ENCODE measurements at regions not wholly inside any gene's neighbourhood (a gene's known extent, or its start where the extent isn't known, plus 50 kb on each side); places are given as distances from the start of the nearest gene placed in this dataset.

- Histone ChIP-seq H3K36me3 (ENCODE audit: control insufficient read depth, insufficient read depth, low read length) (no peaks in the 10 kb centered on the region), H3K27ac (ENCODE audit: insufficient read depth, low read length, poor library complexity, severe bottlenecking) (no peak overlapping the region)
- no peak for DNase-seq
Measured at GRCh38 chr6:139904568-139904967, 530.1 kb upstream of the CITED2 start.

GRCh38 chr6:139904158-139904533 lies 529.7 kb upstream of the CITED2 start:
- Histone ChIP-seq H3K27ac (ENCODE audit: insufficient read depth, low read length, poor library complexity, severe bottlenecking) (no peak overlapping the region), H3K9me3 (ENCODE audit: control insufficient read depth, low read length) (no peaks in the 10 kb centered on the region), H3K4me3 (ENCODE audit: insufficient read depth, low read depth, low read length, poor library complexity, severe bottlenecking) (no peak overlapping the region), H3K4me1 (ENCODE audit: control insufficient read depth, insufficient read depth, low read length, poor library complexity, severe bottlenecking) (no peaks in the 10 kb centered on the region), H3K27me3 (replicated peaks; ENCODE audit: control insufficient read depth, insufficient read depth, low read length, poor library complexity, severe bottlenecking) (no peaks in the 10 kb centered on the region), H3K36me3 (ENCODE audit: control insufficient read depth, insufficient read depth, low read length) (no peaks in the 10 kb centered on the region)
- no peak for DNase-seq

More at GRCh38 chr6:139904568-139904967, 530.1 kb upstream of the CITED2 start:
- H3K4me3 ChIP-seq (ENCODE audit: insufficient read depth, low read depth, low read length, poor library complexity, severe bottlenecking) = no peak overlapping the region
- no peaks in the 10 kb centered on the region for H3K9me3 ChIP-seq (ENCODE audit: control insufficient read depth, low read length)
- H3K4me1 ChIP-seq (ENCODE audit: control insufficient read depth, insufficient read depth, low read length, poor library complexity, severe bottlenecking) = no peaks in the 10 kb centered on the region
- no peaks in the 10 kb centered on the region for H3K27me3 ChIP-seq (replicated peaks; ENCODE audit: control insufficient read depth, insufficient read depth, low read length, poor library complexity, severe bottlenecking)

- no peaks in the 10 kb centered on the region for H3K36me3 ChIP-seq (ENCODE audit: control insufficient read depth, insufficient read depth, low read length)
- DNase-seq = no peak
- no peaks in the 10 kb centered on the region for H3K9me3 ChIP-seq (ENCODE audit: control insufficient read depth, low read length)
- no peaks in the 10 kb centered on the region for H3K4me1 ChIP-seq (ENCODE audit: control insufficient read depth, insufficient read depth, low read length, poor library complexity, severe bottlenecking)
- no peak overlapping the region for H3K27ac ChIP-seq (ENCODE audit: insufficient read depth, low read length, poor library complexity, severe bottlenecking)
- H3K27me3 ChIP-seq (replicated peaks; ENCODE audit: control insufficient read depth, insufficient read depth, low read length, poor library complexity, severe bottlenecking) = no peaks in the 10 kb centered on the region
- H3K4me3 ChIP-seq (ENCODE audit: insufficient read depth, low read depth, low read length, poor library complexity, severe bottlenecking) = no peak overlapping the region
Measured at GRCh38 chr6:139903411-139904157, 529.1 kb upstream of the CITED2 start.

GRCh38 chr6:139895205-139895793 lies 520.9 kb upstream of the CITED2 start:
- no peak overlapping the region for H3K4me3 ChIP-seq (ENCODE audit: insufficient read depth, low read depth, low read length, poor library complexity, severe bottlenecking)
- no peak overlapping the region for H3K27ac ChIP-seq (ENCODE audit: insufficient read depth, low read length, poor library complexity, severe bottlenecking)
- H3K9me3 ChIP-seq (ENCODE audit: control insufficient read depth, low read length) = no peaks in the 10 kb centered on the region
- no peaks in the 10 kb centered on the region for H3K4me1 ChIP-seq (ENCODE audit: control insufficient read depth, insufficient read depth, low read length, poor library complexity, severe bottlenecking)
- DNase-seq = no peak
- H3K27me3 ChIP-seq (replicated peaks; ENCODE audit: control insufficient read depth, insufficient read depth, low read length, poor library complexity, severe bottlenecking) = no peaks in the 10 kb centered on the region
- no peaks in the 10 kb centered on the region for H3K36me3 ChIP-seq (ENCODE audit: control insufficient read depth, insufficient read depth, low read length)

GRCh38 chr6:139894271-139894670 lies 519.8 kb upstream of the CITED2 start:
- H3K27me3 ChIP-seq (replicated peaks; ENCODE audit: control insufficient read depth, insufficient read depth, low read length, poor library complexity, severe bottlenecking) = no peaks in the 10 kb centered on the region
- H3K9me3 ChIP-seq (ENCODE audit: control insufficient read depth, low read length) = no peaks in the 10 kb centered on the region
- no peak overlapping the region for H3K27ac ChIP-seq (ENCODE audit: insufficient read depth, low read length, poor library complexity, severe bottlenecking)
- no peak for DNase-seq
- no peak overlapping the region for H3K4me3 ChIP-seq (ENCODE audit: insufficient read depth, low read depth, low read length, poor library complexity, severe bottlenecking)
- no peaks in the 10 kb centered on the region for H3K4me1 ChIP-seq (ENCODE audit: control insufficient read depth, insufficient read depth, low read length, poor library complexity, severe bottlenecking)
- no peaks in the 10 kb centered on the region for H3K36me3 ChIP-seq (ENCODE audit: control insufficient read depth, insufficient read depth, low read length)

GRCh38 chr6:139891471-139891870 lies 517.0 kb upstream of the CITED2 start:
- Histone ChIP-seq H3K27ac (ENCODE audit: insufficient read depth, low read length, poor library complexity, severe bottlenecking) (no peak overlapping the region), H3K4me1 (ENCODE audit: control insufficient read depth, insufficient read depth, low read length, poor library complexity, severe bottlenecking) (no peaks in the 10 kb centered on the region), H3K36me3 (ENCODE audit: control insufficient read depth, insufficient read depth, low read length) (no peaks in the 10 kb centered on the region), H3K9me3 (ENCODE audit: control insufficient read depth, low read length) (no peaks in the 10 kb centered on the region), H3K4me3 (ENCODE audit: insufficient read depth, low read depth, low read length, poor library complexity, severe bottlenecking) (no peak overlapping the region), H3K27me3 (replicated peaks; ENCODE audit: control insufficient read depth, insufficient read depth, low read length, poor library complexity, severe bottlenecking) (no peaks in the 10 kb centered on the region)
- DNase-seq = no peak

GRCh38 chr6:139888681-139889122 lies 514.3 kb upstream of the CITED2 start:
- Histone ChIP-seq H3K9me3 (ENCODE audit: control insufficient read depth, low read length) (no peaks in the 10 kb centered on the region), H3K27ac (ENCODE audit: insufficient read depth, low read length, poor library complexity, severe bottlenecking) (no peak overlapping the region), H3K4me1 (ENCODE audit: control insufficient read depth, insufficient read depth, low read length, poor library complexity, severe bottlenecking) (no peaks in the 10 kb centered on the region), H3K27me3 (replicated peaks; ENCODE audit: control insufficient read depth, insufficient read depth, low read length, poor library complexity, severe bottlenecking) (no peaks in the 10 kb centered on the region), H3K36me3 (ENCODE audit: control insufficient read depth, insufficient read depth, low read length) (no peaks in the 10 kb centered on the region), H3K4me3 (ENCODE audit: insufficient read depth, low read depth, low read length, poor library complexity, severe bottlenecking) (no peak overlapping the region)
- no peak for DNase-seq

- Histone ChIP-seq H3K27ac (ENCODE audit: insufficient read depth, low read length, poor library complexity, severe bottlenecking) (no peak overlapping the region), H3K36me3 (ENCODE audit: control insufficient read depth, insufficient read depth, low read length) (no peaks in the 10 kb centered on the region)
Measured at GRCh38 chr6:139887275-139887674, 512.8 kb upstream of the CITED2 start.

GRCh38 chr6:139886396-139886795 lies 511.9 kb upstream of the CITED2 start:
- H3K4me1 ChIP-seq (ENCODE audit: control insufficient read depth, insufficient read depth, low read length, poor library complexity, severe bottlenecking) = no peaks in the 10 kb centered on the region

More at GRCh38 chr6:139887275-139887674, 512.8 kb upstream of the CITED2 start:
- no peak for DNase-seq
- Histone ChIP-seq H3K27me3 (replicated peaks; ENCODE audit: control insufficient read depth, insufficient read depth, low read length, poor library complexity, severe bottlenecking) (no peaks in the 10 kb centered on the region), H3K9me3 (ENCODE audit: control insufficient read depth, low read length) (no peaks in the 10 kb centered on the region), H3K4me1 (ENCODE audit: control insufficient read depth, insufficient read depth, low read length, poor library complexity, severe bottlenecking) (no peaks in the 10 kb centered on the region), H3K4me3 (ENCODE audit: insufficient read depth, low read depth, low read length, poor library complexity, severe bottlenecking) (no peak overlapping the region)

GRCh38 chr6:139885909-139886308 lies 511.5 kb upstream of the CITED2 start:
- no peaks in the 10 kb centered on the region for H3K4me1 ChIP-seq (ENCODE audit: control insufficient read depth, insufficient read depth, low read length, poor library complexity, severe bottlenecking)
- no peaks in the 10 kb centered on the region for H3K9me3 ChIP-seq (ENCODE audit: control insufficient read depth, low read length)
- no peak for DNase-seq
- H3K4me3 ChIP-seq (ENCODE audit: insufficient read depth, low read depth, low read length, poor library complexity, severe bottlenecking) = no peak overlapping the region
- H3K27me3 ChIP-seq (replicated peaks; ENCODE audit: control insufficient read depth, insufficient read depth, low read length, poor library complexity, severe bottlenecking) = no peaks in the 10 kb centered on the region
- no peaks in the 10 kb centered on the region for H3K36me3 ChIP-seq (ENCODE audit: control insufficient read depth, insufficient read depth, low read length)
- H3K27ac ChIP-seq (ENCODE audit: insufficient read depth, low read length, poor library complexity, severe bottlenecking) = no peak overlapping the region

More at GRCh38 chr6:139886396-139886795, 511.9 kb upstream of the CITED2 start:
- Histone ChIP-seq H3K36me3 (ENCODE audit: control insufficient read depth, insufficient read depth, low read length) (no peaks in the 10 kb centered on the region), H3K4me3 (ENCODE audit: insufficient read depth, low read depth, low read length, poor library complexity, severe bottlenecking) (no peak overlapping the region), H3K27ac (ENCODE audit: insufficient read depth, low read length, poor library complexity, severe bottlenecking) (no peak overlapping the region), H3K27me3 (replicated peaks; ENCODE audit: control insufficient read depth, insufficient read depth, low read length, poor library complexity, severe bottlenecking) (no peaks in the 10 kb centered on the region), H3K9me3 (ENCODE audit: control insufficient read depth, low read length) (no peaks in the 10 kb centered on the region)
- no peak for DNase-seq

Data from effector memory CD4-positive, alpha-beta T cell (primary cell).